Prostate gland (tissue), 2 donors: ENCODE measurements at regions not wholly inside any gene's neighbourhood (a gene's known extent, or its start where the extent isn't known, plus 50 kb on each side); places are given as distances from the start of the nearest gene placed in this dataset.

Experiments
- POLR2A ChIP-seq: fragments of 450-650 bp; IDR thresholded peaks from one replicate; pipeline ENCODE4 v1.6.1; 2016; ENCODE audit warnings: antibody characterized with exemption, mild to moderate bottlenecking
- POLR2AphosphoS5 ChIP-seq: sonication (generic); formaldehyde crosslinking; IDR thresholded peaks from one replicate; pipeline ENCODE4 v1.6.1; 2017; ENCODE audit warnings: antibody characterized with exemption
- TF ChIP-seq, protein P1 (sequence below), 4 experiments: fragments of 200-600 bp in 2 of 4; fragments of 450-650 bp in 2 of 4; sonication (generic) in 2 of 4; IDR thresholded peaks; 1 replicate in 3 of 4; 2 replicates in 1 of 4; pipeline ENCODE4 v1.5.1; 2016 to 2019; ENCODE audit warnings: antibody characterized with exemption in 4 of 4, mild to moderate bottlenecking in 2 of 4, moderate library complexity in 2 of 4

DNA sequence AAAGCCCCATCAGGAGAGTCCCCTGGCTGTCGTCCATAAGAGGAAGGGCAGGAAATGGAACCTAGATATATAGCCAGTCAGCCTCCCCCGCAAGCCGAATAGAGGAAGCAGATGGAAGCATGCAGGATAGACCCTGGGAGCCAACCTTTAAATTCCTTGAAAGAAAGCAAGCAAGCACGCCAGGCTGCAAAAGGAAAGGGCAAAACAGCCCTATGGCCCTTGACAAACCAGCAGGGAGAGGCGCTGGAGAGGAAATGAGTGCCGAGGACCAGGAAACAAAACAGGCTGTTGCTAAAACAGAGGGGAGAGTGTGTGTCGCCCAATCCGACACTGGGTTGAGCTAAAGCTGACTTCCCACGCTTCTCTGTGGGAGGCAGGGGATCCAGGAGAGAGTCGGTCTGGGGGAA lies 203.5 kb upstream of the MTNR1B start:
- TF ChIP-seq POLR2A (no peak), POLR2AphosphoS5 (no peak)
- TF ChIP-seq, protein P1, sequence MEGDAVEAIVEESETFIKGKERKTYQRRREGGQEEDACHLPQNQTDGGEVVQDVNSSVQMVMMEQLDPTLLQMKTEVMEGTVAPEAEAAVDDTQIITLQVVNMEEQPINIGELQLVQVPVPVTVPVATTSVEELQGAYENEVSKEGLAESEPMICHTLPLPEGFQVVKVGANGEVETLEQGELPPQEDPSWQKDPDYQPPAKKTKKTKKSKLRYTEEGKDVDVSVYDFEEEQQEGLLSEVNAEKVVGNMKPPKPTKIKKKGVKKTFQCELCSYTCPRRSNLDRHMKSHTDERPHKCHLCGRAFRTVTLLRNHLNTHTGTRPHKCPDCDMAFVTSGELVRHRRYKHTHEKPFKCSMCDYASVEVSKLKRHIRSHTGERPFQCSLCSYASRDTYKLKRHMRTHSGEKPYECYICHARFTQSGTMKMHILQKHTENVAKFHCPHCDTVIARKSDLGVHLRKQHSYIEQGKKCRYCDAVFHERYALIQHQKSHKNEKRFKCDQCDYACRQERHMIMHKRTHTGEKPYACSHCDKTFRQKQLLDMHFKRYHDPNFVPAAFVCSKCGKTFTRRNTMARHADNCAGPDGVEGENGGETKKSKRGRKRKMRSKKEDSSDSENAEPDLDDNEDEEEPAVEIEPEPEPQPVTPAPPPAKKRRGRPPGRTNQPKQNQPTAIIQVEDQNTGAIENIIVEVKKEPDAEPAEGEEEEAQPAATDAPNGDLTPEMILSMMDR (IDR thresholded peaks at IDR 0.05) = no peak
